VCaP (cell line): ENCODE measurements at regions not wholly inside any gene's neighbourhood (a gene's known extent, or its start where the extent isn't known, plus 50 kb on each side); places are given as distances from the start of the nearest gene placed in this dataset.

Experiments
- H3K27ac ChIP-seq: fragments of 450-650 bp; 2 replicates; pipeline ENCODE4 v1.5.1; 2017
- TF ChIP-seq, protein P1 (sequence below): fragments of 450-650 bp; conservative IDR thresholded peaks from 2 replicates; pipeline ENCODE4 v1.5.1; 2017; ENCODE audit warnings: mild to moderate bottlenecking, moderate library complexity

DNA sequence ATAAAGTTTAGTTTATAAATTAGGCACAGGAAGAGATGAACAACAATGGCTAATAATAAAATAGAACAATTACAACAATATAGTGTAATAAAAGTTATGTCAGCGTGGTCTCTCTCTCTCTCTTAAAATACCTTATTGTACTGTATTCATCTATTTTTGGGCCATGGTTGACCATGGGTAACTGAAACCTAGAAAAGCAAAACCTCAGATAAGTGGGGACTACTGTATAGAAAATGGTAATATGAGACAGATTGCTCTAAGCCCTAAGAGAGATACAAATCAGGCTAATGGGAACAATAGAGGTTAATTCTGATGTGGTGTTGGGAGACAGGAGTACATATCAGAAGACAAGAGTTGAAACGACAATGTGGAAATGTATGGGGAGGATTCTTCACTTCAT, 86.2 kb downstream of the ZNF365 start:
- TF ChIP-seq, protein P1, sequence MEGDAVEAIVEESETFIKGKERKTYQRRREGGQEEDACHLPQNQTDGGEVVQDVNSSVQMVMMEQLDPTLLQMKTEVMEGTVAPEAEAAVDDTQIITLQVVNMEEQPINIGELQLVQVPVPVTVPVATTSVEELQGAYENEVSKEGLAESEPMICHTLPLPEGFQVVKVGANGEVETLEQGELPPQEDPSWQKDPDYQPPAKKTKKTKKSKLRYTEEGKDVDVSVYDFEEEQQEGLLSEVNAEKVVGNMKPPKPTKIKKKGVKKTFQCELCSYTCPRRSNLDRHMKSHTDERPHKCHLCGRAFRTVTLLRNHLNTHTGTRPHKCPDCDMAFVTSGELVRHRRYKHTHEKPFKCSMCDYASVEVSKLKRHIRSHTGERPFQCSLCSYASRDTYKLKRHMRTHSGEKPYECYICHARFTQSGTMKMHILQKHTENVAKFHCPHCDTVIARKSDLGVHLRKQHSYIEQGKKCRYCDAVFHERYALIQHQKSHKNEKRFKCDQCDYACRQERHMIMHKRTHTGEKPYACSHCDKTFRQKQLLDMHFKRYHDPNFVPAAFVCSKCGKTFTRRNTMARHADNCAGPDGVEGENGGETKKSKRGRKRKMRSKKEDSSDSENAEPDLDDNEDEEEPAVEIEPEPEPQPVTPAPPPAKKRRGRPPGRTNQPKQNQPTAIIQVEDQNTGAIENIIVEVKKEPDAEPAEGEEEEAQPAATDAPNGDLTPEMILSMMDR: no peak
- no peak overlapping the region for H3K27ac ChIP-seq

DNA sequence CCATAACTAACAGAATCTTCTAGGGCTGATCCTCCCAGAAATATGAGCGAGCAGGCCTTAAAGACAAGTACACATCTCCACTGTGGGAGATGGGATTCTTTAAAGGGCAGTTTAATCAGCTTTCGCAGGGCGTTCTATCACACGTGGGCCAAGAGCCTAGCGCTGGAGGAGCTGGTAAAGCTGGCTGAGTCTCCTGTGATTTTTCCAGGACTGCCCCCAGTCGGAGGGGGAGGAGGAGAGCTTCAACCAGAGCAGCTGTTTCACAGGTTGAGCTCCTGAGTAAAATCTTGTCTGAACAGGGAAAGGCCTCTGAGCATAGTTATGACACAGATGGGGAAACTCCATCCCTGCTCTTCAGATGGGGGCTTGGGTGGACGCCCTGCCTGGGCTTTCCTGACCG, 87.0 kb downstream of the ZNF365 start:
- TF ChIP-seq, protein P1: no peak
- H3K27ac ChIP-seq: no peak overlapping the region

DNA sequence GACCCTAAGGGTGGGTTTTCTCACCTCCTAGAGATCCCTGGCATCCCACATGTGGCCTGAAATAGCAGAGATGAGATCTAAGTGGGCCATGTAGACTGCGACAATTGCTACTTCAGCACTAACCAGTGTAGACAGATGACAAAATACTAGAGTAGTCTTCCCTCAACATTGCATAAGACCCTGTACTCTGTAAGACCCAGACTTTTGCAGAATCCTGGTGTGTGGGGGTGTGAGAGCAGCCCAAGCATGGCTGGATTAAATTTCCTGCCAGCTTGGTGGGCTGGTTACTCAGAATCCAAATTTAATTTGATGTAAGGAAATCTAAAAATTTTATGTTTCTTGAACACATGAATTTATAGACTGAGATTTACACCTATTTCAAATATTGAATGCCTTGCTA, 88.3 kb downstream of the ZNF365 start:
- H3K27ac ChIP-seq: no peak overlapping the region
- TF ChIP-seq, protein P1: no peak

DNA sequence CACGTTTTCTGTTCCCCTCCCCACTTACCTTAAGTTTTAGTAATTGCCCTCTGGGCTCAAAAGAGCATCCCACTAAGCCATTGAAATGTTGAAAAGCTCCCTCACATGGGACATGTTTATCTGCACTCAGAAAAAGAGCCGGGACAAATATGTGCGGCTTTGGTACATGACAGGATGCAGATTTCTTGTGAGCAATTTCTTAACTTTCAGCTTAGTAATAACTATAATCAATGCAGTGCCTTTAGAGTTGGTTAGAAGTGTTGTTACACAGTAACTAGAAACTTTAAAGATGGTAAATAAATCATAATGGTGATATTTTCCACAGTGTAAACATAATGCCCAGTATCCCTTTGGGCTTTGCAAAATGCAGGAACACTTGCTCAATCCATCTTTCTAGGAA, 89.2 kb downstream of the ZNF365 start:
- TF ChIP-seq, protein P1: no peak
- no peak overlapping the region for H3K27ac ChIP-seq

DNA sequence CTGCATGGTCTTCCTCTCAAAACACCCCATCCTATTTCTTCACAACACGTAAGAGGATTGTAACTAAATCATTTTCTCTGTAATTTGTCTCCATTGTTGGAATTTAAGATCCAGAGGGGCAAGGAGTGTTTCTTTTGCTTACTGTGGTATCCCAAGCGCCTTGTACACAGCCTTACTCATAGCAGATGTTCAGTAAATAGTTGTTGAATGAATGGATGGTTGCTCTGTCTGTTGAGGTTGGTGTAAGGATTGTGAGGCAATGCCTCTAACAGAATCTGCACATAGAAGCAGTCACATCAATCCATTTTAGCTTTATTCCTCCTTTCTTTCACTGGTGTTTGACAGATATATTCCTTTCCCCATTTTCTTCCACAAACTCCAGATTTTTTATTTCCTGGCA, 90.1 kb downstream of the ZNF365 start:
- TF ChIP-seq, protein P1: no peak
- H3K27ac ChIP-seq: no peak overlapping the region

DNA sequence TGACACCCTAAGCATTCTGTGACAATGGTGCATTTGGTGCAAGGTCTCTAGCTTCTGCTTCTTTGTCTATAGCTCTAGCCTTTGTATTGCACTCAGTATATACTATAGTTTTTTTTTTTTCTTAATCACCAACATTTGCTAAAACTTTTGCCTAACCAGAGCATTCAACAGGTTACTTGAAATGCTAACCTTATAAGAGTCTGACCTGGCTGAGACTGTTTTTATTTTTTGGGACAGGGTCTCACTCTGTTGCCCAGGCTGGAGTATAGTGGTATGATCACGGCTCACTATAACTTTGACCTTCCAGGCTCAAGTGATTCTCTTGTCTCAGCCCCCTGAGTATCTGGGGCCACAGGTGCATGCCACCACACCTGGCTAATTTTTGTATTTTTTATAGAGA, 92.4 kb downstream of the ZNF365 start:
- TF ChIP-seq, protein P1: no peak
- H3K27ac ChIP-seq: no peak overlapping the region

DNA sequence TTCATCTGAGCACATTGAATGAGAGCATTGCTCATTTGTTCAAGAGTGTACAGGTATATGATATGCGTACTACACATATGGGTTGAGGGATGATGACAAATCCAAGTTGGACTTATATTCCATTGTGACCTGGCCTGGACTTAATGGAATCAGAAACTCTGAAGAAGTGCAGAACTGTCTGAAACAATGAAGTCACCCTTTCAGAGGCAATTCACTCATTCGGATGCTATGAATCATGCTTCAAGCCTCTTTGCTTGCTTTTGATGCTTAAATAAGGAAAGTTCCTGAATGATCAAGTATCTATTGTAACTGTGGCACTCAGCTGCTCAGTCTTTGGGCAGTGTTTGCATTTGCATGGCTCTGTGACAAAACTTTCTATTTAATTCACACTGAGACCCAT, 93.4 kb downstream of the ZNF365 start:
- TF ChIP-seq, protein P1: no peak
- no peak overlapping the region for H3K27ac ChIP-seq

DNA sequence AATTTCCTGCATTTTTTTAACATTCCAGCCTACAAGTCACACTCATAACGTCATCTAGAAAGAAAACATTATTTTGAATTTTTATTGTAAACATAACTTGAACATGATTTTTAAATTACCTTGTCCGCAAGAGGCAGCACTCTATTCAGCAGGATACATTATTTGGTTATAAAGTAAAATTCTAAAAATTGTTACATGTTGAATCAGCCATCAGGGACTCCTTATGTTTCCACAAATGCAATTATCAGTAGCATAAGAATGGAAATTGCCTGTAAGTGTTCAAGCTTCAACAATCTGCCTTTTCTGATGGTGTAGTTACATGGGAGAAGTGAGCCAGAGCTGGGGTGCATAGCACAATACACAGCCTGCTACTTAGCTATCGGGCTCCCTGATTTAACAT, 97.5 kb downstream of the ZNF365 start:
- TF ChIP-seq, protein P1: no peak
- no peak overlapping the region for H3K27ac ChIP-seq
